H1 (cell line): ENCODE measurements at regions not wholly inside any gene's neighbourhood (a gene's known extent, or its start where the extent isn't known, plus 50 kb on each side); places are given as distances from the start of the nearest gene placed in this dataset.

Source experiments
- CTCF ChIA-PET: fragments of 300-600 bp; sonication (Branson Sonifier 250); formaldehyde crosslinking; loops from one replicate; lab custom pipeline; 2021; ENCODE audit not compliant: partially characterized antibody; lab: Charles Lee
- POLR2A ChIA-PET: fragments of 300-600 bp; sonication (Branson Sonifier 250); formaldehyde crosslinking; loops from one replicate; lab custom pipeline; 2021; ENCODE audit warnings: inconsistent platforms; ENCODE audit not compliant: partially characterized antibody; lab: Charles Lee
- DNase-seq, 2 experiments: peaks; one replicate each; pipeline versions ENCODE4 v3.0.0 to v3.0.0-alpha.2; 2010 to 2022; ENCODE audit warnings: low spot score in 2 of 2, low read depth in 1 of 2, mixed read lengths in 1 of 2
- FAIRE-seq: peaks from 2 replicates; lab custom pipeline; 2011; peaks lifted over from hg19 to GRCh38; lab: Jason Lieb, UNC
- H2AFZ ChIP-seq: 2 replicates; pipeline ENCODE4 v1.8.1; 2012; ENCODE audit warnings: low read length, inconsistent platforms
- H2AK5ac ChIP-seq: 2 replicates; pipeline ENCODE4 v1.6.1; 2013; ENCODE audit warnings: low read depth, low read length
- H2BK120ac ChIP-seq: replicated peaks from 2 replicates; pipeline ENCODE3; 2013; ENCODE audit warnings: low read depth, low read length, inconsistent platforms
- H2BK12ac ChIP-seq: 2 replicates; pipeline ENCODE4 v1.6.1; 2013; ENCODE audit warnings: low read depth, low read length
- H2BK15ac ChIP-seq: 2 replicates; pipeline ENCODE4 v1.6.1; 2013; ENCODE audit warnings: low read length
- H2BK20ac ChIP-seq: 2 replicates; pipeline ENCODE4 v1.6.1; 2013; ENCODE audit warnings: low read length
- H2BK5ac ChIP-seq: 2 replicates; pipeline ENCODE4 v1.6.1; 2013; ENCODE audit warnings: low read depth, low read length
- H3K14ac ChIP-seq: 2 replicates; pipeline ENCODE4 v1.6.1; 2013; ENCODE audit warnings: inconsistent platforms; ENCODE audit not compliant: insufficient read length
- H3K18ac ChIP-seq: 2 replicates; pipeline ENCODE4 v1.6.1; 2013; ENCODE audit warnings: low read length; ENCODE audit errors: extremely low read depth
- H3K23ac ChIP-seq: 2 replicates; pipeline ENCODE4 v1.6.1; 2013; ENCODE audit warnings: inconsistent platforms; ENCODE audit not compliant: insufficient read length
- H3K23me2 ChIP-seq: 2 replicates; pipeline ENCODE4 v1.6.1; 2013; ENCODE audit warnings: low read depth, low read length
- H3K27ac ChIP-seq: 2 replicates; pipeline ENCODE4 v1.6.1; 2011; ENCODE audit warnings: low read depth, low read length, inconsistent platforms
- H3K27me3 ChIP-seq, 4 experiments: replicated peaks in 1 of 4; 1 replicate in 1 of 4; 2 replicates in 3 of 4; pipeline versions ENCODE4 v1.6.1 to v1.8.1; 2011 to 2013; ENCODE audit warnings: low read length in 3 of 4, mild to moderate bottlenecking in 3 of 4, inconsistent platforms in 2 of 4, mixed read lengths in 2 of 4, moderate library complexity in 1 of 4; ENCODE audit not compliant: control insufficient read depth in 3 of 4, insufficient read depth in 3 of 4; ENCODE audit errors: extremely low read depth in 1 of 4
- H3K36me3 ChIP-seq, 4 experiments: 2 replicates each; pipeline versions ENCODE4 v1.6.1 to v1.8.1; 2011 to 2013; ENCODE audit warnings: mild to moderate bottlenecking in 4 of 4, low read length in 3 of 4, moderate library complexity in 2 of 4, control low read depth in 1 of 4, inconsistent platforms in 1 of 4; ENCODE audit not compliant: insufficient read depth in 4 of 4, control insufficient read depth in 2 of 4
- H3K4ac ChIP-seq: replicated peaks from 2 replicates; pipeline ENCODE3; 2013; ENCODE audit warnings: low read length, low read depth, mixed read lengths, inconsistent platforms; ENCODE audit not compliant: insufficient read length
- H3K4me1 ChIP-seq, 4 experiments: replicated peaks in 1 of 4; 1 replicate in 1 of 4; 2 replicates in 3 of 4; pipeline versions ENCODE4 v1.6.1 to v1.8.1; 2011 to 2013; ENCODE audit warnings: low read length in 3 of 4, inconsistent platforms in 2 of 4, mixed read lengths in 1 of 4; ENCODE audit not compliant: insufficient read depth in 4 of 4, control insufficient read depth in 3 of 4
- H3K4me2 ChIP-seq, 2 experiments: 2 replicates each; pipeline versions ENCODE4 v1.6.1 to v1.8.1; 2011 to 2013; ENCODE audit warnings: low read depth in 2 of 2, low read length in 2 of 2, control low read depth in 1 of 2, inconsistent platforms in 1 of 2, mild to moderate bottlenecking in 1 of 2; ENCODE audit not compliant: insufficient read depth in 1 of 2
- H3K4me3 ChIP-seq, 4 experiments: fragments of 200-600, 300-600 bp in 1 of 4; sonication (generic), shearing (Covaris generic), sonication (Bioruptor Twin) in 1 of 4; 2 replicates each; pipeline versions ENCODE4 v1.5.1 to v1.8.1; 2011 to 2016; ENCODE audit warnings: low read length in 4 of 4, low read depth in 3 of 4, control low read depth in 2 of 4, inconsistent platforms in 2 of 4, mild to moderate bottlenecking in 2 of 4, mixed read lengths in 1 of 4, moderate library complexity in 1 of 4; ENCODE audit not compliant: insufficient read depth in 2 of 4; ENCODE audit errors: extremely low read depth in 1 of 4
- H3K56ac ChIP-seq: replicated peaks from 2 replicates; pipeline ENCODE3; 2013; ENCODE audit warnings: low read depth, mild to moderate bottlenecking, mixed read lengths, low read length, inconsistent platforms; ENCODE audit not compliant: insufficient read length
- H3K79me1 ChIP-seq: 2 replicates; pipeline ENCODE4 v1.6.1; 2013; ENCODE audit warnings: low read depth, low read length, control low read depth
- H3K79me2 ChIP-seq, 2 experiments: 2 replicates each; pipeline versions ENCODE4 v1.6.1 to v1.8.1; 2012 to 2013; ENCODE audit warnings: low read length in 2 of 2, mild to moderate bottlenecking in 2 of 2, inconsistent platforms in 1 of 2; ENCODE audit not compliant: insufficient read depth in 2 of 2, control insufficient read depth in 1 of 2
- H3K9ac ChIP-seq, 4 experiments: replicated peaks in 1 of 4; 1 replicate in 1 of 4; 2 replicates in 3 of 4; pipeline versions ENCODE4 v1.6.1 to v1.8.1; 2011 to 2013; ENCODE audit warnings: low read depth in 3 of 4, low read length in 3 of 4, control low read depth in 2 of 4, mild to moderate bottlenecking in 2 of 4, moderate library complexity in 2 of 4, inconsistent platforms in 1 of 4; ENCODE audit errors: extremely low read depth in 1 of 4
- H3K9me3 ChIP-seq, 2 experiments: 2 replicates each; pipeline versions ENCODE4 v1.6.1 to v1.8.1; 2012 to 2013; ENCODE audit warnings: mild to moderate bottlenecking in 2 of 2, moderate library complexity in 2 of 2, control low read depth in 1 of 2, inconsistent platforms in 1 of 2, low read depth in 1 of 2, low read length in 1 of 2, mixed read lengths in 1 of 2; ENCODE audit not compliant: insufficient read depth in 2 of 2
- H4K20me1 ChIP-seq, 2 experiments: replicated peaks in 1 of 2; 2 replicates each; pipeline versions ENCODE3 to v1.8.1; 2011 to 2013; ENCODE audit warnings: inconsistent platforms in 2 of 2, low read length in 2 of 2, mild to moderate bottlenecking in 1 of 2; ENCODE audit not compliant: insufficient read depth in 2 of 2, control insufficient read depth in 1 of 2
- H4K5ac ChIP-seq: 2 replicates; pipeline ENCODE4 v1.6.1; 2013; ENCODE audit warnings: low read length, low read depth, mixed read lengths, inconsistent platforms; ENCODE audit not compliant: insufficient read length
- H4K8ac ChIP-seq: 2 replicates; pipeline ENCODE4 v1.8.0; 2013; ENCODE audit warnings: mild to moderate bottlenecking, moderate library complexity, low read length, inconsistent platforms; ENCODE audit not compliant: insufficient read depth; ENCODE audit errors: extremely low read depth
- H4K91ac ChIP-seq: replicated peaks from 2 replicates; pipeline ENCODE3; 2013; ENCODE audit warnings: low read length, mixed read lengths, inconsistent platforms; ENCODE audit not compliant: insufficient read length
- BACH1 ChIP-seq: IDR thresholded peaks from 2 replicates; pipeline ENCODE4 v1.6.1; 2012; ENCODE audit warnings: low read length, improper control_type of control experiment
- EZH2 ChIP-seq: fragments of 200-600 bp; sonication (generic); IDR thresholded peaks from 2 replicates; pipeline ENCODE4 v1.7.1; 2012; ENCODE audit warnings: low read depth, mild to moderate bottlenecking, moderate library complexity, low read length, inconsistent platforms; ENCODE audit not compliant: severe bottlenecking
- GABPA ChIP-seq: IDR thresholded peaks from 2 replicates; pipeline ENCODE4 v1.6.1; 2011; ENCODE audit warnings: mild to moderate bottlenecking, low read length, moderate library complexity, borderline replicate concordance; ENCODE audit not compliant: insufficient read depth
- KDM1A ChIP-seq: fragments of 200-600, 300-600 bp; sonication (generic); IDR thresholded peaks from 2 replicates; pipeline ENCODE4 v1.7.1; 2016; ENCODE audit warnings: mild to moderate bottlenecking, low read length, borderline replicate concordance
- RFX5 ChIP-seq: IDR thresholded peaks from 2 replicates; pipeline ENCODE4 v1.6.1; 2011; ENCODE audit warnings: low read depth, low read length, improper control_type of control experiment, borderline replicate concordance
- TAF1 ChIP-seq: IDR thresholded peaks from 2 replicates; pipeline ENCODE4 v1.6.1; 2011; ENCODE audit warnings: mild to moderate bottlenecking, low read depth, low read length
- TAF7 ChIP-seq: optimal IDR thresholded peaks from 2 replicates; pipeline ENCODE3; 2011; ENCODE audit warnings: low read depth, mild to moderate bottlenecking, inconsistent platforms, low read length, moderate library complexity, borderline replicate concordance
- USF2 ChIP-seq: IDR thresholded peaks from 2 replicates; pipeline ENCODE4 v1.6.1; 2011; ENCODE audit warnings: low read length, improper control_type of control experiment
- YY1 ChIP-seq: IDR thresholded peaks from 2 replicates; pipeline ENCODE4 v1.6.1; 2011; ENCODE audit warnings: low read depth, mild to moderate bottlenecking, low read length
- ZNF274 ChIP-seq: IDR thresholded peaks from 2 replicates; pipeline ENCODE4 v1.7.0; 2012; ENCODE audit warnings: low read length, borderline replicate concordance; ENCODE audit errors: extremely low read depth
- WGBS, 2 experiments: shearing (Covaris generic) in 1 of 2; methylation state at CpG; one replicate each; pipeline versions ENCODE4 v1.1.6 to v1.1.7; 2013 to 2015; ENCODE audit warnings: low lambda C conversion rate in 2 of 2, mixed read lengths in 2 of 2, inconsistent platforms in 1 of 2, low coverage in 1 of 2, missing lambda C conversion rate in 1 of 2; ENCODE audit not compliant: insufficient replicate concordance in 2 of 2, insufficient coverage in 1 of 2, insufficient read length in 1 of 2; ENCODE audit errors: extremely low coverage in 1 of 2, missing lambda C conversion rate in 1 of 2; 5-methylcytosine and 5-hydroxymethylcytosine counted together
- TF ChIP-seq, protein P1 (sequence below): IDR thresholded peaks from 2 replicates; pipeline ENCODE4 v1.6.1; 2012; ENCODE audit warnings: inconsistent platforms

DNA sequence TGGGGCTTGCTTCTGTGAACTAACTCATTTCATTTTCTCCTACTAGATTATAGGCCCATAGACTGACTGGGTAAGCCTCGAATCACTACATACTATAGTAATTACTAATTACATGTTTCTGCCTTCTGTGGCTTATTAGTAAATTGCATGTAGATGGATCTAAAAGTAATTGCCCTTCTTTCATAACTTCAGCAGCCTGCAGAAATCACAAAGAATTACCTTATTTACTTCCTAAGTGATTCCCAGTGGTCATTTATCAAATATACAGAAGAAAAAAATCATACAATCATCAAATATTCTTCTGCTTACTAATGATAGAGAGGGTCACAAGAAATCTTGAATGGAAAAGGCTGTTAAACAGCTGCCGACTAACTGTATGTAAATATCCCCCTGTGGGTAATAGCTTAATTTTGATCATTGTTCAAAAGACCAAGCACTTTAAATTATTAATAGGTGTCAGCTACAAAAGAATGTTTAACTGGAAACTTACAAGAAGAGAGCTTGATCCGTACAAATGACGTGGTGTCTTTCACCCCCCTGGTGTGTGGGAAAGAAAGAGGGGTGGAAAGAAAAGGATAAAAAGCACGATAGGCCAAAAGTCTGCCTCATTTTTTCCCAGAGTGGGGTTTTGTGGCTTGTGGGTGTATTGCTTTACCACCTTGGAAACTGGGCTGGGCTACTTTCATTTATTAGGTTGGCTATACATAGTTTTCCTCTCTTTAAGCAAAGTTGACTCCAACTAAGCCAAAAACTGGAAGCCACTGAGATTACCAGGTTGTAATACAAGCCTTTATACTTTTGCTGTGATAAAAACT, 361.8 kb upstream of the ZMIZ1 start:
- FAIRE-seq (no peak), DNase-seq (no peak)
- no peak overlapping the region for H3K18ac ChIP-seq
- H3K4me1 ChIP-seq, result no peaks in the 10 kb centered on the region
- no peaks in the 10 kb centered on the region for H3K27me3 ChIP-seq
- no peak overlapping the region for H3K23ac ChIP-seq
- H3K79me1 ChIP-seq, result no peaks in the 10 kb centered on the region; the same call in 1 of the 2 replicates
- H2BK12ac ChIP-seq, result no peak overlapping the region
- H2AK5ac ChIP-seq, result no peak overlapping the region
- no peak overlapping the region for H2BK20ac ChIP-seq
- H2BK15ac ChIP-seq, result no peak overlapping the region
- no peaks in the 10 kb centered on the region for H3K9me3 ChIP-seq
- H3K23me2 ChIP-seq, result no peaks in the 10 kb centered on the region
- H3K4ac ChIP-seq, result no peak overlapping the region
- H3K4me2 ChIP-seq, result no peak overlapping the region
- ChIA-PET POLR2A (no interaction called here), CTCF (no interaction called here)
- no peaks in the 10 kb centered on the region for H3K36me3 ChIP-seq
- H3K14ac ChIP-seq, result no peak overlapping the region
- H3K9ac ChIP-seq, result no peak overlapping the region
- H3K56ac ChIP-seq, result no peak overlapping the region
- no peak overlapping the region for H4K8ac ChIP-seq
- H2AFZ ChIP-seq, result no peak overlapping the region
- no peak overlapping the region for H2BK5ac ChIP-seq
- H2BK120ac ChIP-seq, result no peak overlapping the region
- H4K20me1 ChIP-seq, result no peaks in the 10 kb centered on the region
- no peak overlapping the region for H4K91ac ChIP-seq
- no peaks in the 10 kb centered on the region for H3K79me2 ChIP-seq
- TF ChIP-seq EZH2, result no peak
- no peak for TF ChIP-seq BACH1
- no peak for TF ChIP-seq TAF7
- no peak for TF ChIP-seq YY1
- TF ChIP-seq GABPA, result no peak
- TF ChIP-seq RFX5, result no peak
- no peak for TF ChIP-seq ZNF274
- TF ChIP-seq USF2, result no peak
- TF ChIP-seq, protein P1, sequence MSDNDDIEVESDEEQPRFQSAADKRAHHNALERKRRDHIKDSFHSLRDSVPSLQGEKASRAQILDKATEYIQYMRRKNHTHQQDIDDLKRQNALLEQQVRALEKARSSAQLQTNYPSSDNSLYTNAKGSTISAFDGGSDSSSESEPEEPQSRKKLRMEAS, result no peak
- TF ChIP-seq KDM1A, result no peak
- no peak for TF ChIP-seq TAF1
- no peak overlapping the region for H4K5ac ChIP-seq
- no peak overlapping the region for H3K27ac ChIP-seq
- no peak overlapping the region for H3K4me3 ChIP-seq
- 86% methylated on average over 5 of the region's 5 CpGs; no CpG with 5 or more reads in 1 of the 2 experiments for WGBS, 2 experiments
